GM18951 (cell line): ENCODE measurements at regions not wholly inside any gene's neighbourhood (a gene's known extent, or its start where the extent isn't known, plus 50 kb on each side); places are given as distances from the start of the nearest gene placed in this dataset.

ENCODE experiments used
- POLR2A ChIP-seq: IDR thresholded peaks from 4 replicates; pipeline ENCODE4 v1.6.1; 2011; ENCODE audit warnings: mild to moderate bottlenecking; ENCODE audit not compliant: insufficient read length, insufficient read depth; ENCODE audit errors: extremely low read depth
- in situ Hi-C: fragments of 300-500 bp; cut with MboI; formaldehyde crosslinking; loops from one replicate; pipeline ENCODE4 v1.12.0; 2022; ENCODE audit warnings: low sequenced_read_pairs, mixed read lengths, inconsistent platforms; ENCODE audit not compliant: unreplicated experiment

GRCh38 chr6:140932909-140933308 is 1199.8 kb upstream of the GJE1 start:
- in situ Hi-C loops = no loop called here
- no peak for TF ChIP-seq POLR2A

DNA sequence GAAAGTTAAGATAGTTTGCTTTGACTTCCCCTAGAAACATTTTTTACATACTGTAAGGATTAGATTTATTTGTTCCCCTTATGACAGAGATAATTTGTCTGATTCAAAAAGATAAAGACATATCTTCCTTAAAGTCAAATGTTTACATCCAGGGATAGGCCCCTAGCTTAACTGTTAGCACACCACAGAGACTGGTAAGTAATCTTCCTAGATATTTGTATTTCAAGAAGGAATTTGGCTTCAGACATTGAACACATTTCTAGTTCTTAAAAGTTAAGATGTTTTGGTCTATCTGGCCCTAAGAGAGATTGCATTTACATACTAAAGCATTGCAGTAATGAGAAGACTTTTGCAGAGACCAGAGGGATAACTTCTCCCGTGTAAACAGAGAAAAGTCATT is 1201.1 kb upstream of the GJE1 start:
- in situ Hi-C loops = no loop called here
- no peak for TF ChIP-seq POLR2A

DNA sequence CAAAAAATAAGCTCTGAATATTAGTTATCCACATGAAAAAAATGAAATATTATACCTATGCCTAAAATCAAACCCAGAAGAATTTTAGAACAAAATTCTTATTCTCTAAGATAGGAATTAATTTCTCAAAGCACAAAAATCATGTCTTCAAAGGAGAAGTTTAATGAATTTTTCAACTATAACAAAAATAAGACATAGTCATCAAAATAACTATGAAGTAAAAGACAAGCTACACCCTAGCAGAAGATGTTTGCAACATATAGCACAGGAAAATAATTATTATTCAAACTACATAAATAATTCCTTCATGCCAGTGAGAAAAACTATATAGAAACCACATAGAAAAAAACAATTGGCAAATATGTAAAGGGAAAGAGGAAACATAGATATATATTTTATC is 1203.6 kb upstream of the GJE1 start:
- TF ChIP-seq POLR2A = no peak
- in situ Hi-C loops = no loop called here

GRCh38 chr6:140923048-140923447 is 1209.7 kb upstream of the GJE1 start:
- no peak for TF ChIP-seq POLR2A
- in situ Hi-C loops = no loop called here

DNA sequence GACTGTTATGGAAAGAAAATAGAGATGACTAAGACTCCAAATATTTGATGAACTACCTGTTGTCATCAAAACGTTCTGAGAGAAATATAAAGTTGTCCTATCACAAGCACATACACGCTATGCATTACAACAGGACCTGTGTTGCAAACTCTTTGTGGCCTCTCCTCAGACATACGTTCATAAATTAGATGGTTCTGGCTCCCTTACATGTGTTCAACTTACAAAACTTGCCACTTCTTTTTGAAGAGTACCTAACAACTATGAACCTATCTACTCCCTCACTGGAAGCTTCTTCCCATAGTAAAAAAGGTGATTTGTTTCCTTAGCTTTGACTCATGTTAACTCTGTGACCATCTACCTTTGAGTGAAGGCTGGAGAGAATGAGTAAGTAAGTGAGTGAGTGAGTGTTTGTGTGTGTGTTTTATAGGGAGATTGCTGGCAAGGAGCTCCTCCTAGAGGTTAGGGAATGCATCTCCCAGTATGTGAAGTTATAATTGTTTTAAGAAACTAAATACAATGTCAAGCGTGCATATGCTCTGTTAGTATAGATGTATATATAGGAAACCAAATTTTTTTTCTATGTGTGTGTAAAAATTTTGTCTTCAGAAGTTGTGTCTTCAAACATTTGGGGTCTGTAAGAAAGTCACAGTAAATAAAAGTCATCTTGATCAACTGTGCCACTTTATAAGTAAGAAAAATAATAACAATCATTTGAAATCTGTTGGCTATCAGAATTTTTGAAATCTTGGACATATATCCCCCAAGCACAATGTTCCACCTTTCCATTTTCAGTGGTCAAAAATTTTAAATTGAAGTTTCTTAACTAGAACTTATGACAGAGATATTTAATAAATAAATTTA is 1211.1 kb upstream of the GJE1 start:
- in situ Hi-C loops = no loop called here
- TF ChIP-seq POLR2A = no peak

DNA sequence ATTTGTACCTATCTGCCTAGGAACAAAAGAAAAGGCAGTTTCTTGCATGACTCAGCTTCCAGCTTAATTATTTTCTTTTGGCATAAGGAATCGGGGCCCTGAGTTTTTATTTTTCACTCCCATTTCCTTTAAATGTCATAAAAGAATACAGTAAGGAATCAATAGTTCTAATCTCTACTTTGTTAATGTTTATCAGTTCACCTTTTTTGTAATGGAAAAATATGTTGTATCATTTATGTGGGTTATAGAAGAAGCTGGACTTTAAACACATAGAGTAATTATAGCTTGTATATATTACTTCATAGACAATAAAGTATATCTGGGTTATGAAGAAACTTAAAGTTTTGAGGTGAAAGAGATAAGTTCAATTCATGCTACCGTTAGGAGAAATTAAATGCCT is 1214.8 kb upstream of the GJE1 start:
- in situ Hi-C loops = no loop called here
- no peak for TF ChIP-seq POLR2A

- no peak for TF ChIP-seq POLR2A
- in situ Hi-C loops = no loop called here
These were observed 1217.2 kb upstream of the GJE1 start for GRCh38 chr6:140915551-140915950.

DNA sequence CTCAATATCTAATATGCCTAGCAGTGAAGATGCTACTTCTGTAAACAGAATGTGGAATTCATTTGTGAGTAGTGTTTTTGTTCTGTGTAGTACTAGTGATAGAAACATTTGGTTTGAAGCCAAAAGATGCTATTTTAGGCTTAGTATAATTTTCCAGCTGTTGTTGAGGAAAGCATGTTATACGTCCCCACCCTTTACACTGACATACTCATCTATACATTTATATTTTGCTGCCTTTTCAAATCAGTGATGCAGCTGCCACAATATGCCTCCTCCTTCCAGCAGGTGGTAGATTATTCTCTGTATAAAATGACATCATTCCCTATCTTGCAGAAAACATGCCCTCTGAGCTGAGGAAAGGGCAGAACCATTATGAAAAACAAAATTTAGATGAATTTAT is 1217.6 kb upstream of the GJE1 start:
- in situ Hi-C loops = no loop called here
- TF ChIP-seq POLR2A = no peak

DNA sequence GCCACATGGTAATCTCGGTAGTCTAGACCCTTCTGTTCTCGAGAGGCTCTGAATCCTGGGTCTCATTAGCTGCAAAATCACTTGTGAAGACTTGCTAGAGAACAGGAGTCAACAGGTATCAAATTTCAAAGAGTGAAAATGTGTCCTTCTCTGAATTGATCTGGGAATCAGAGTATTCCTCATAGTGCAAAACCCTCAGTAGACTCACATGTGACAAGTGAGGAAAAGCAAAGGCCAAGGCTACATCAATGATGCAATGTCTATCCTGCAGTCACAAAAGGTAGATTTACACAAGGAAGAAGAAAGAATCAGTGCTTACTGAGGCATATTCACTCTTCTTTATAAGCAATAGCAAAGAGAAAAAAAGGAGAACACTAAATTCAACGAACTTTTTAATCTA is 1220.0 kb upstream of the GJE1 start:
- no peak for TF ChIP-seq POLR2A
- in situ Hi-C loops = no loop called here

GRCh38 chr6:140909625-140910024 is 1223.1 kb upstream of the GJE1 start:
- no peak for TF ChIP-seq POLR2A
- in situ Hi-C loops = no loop called here

DNA sequence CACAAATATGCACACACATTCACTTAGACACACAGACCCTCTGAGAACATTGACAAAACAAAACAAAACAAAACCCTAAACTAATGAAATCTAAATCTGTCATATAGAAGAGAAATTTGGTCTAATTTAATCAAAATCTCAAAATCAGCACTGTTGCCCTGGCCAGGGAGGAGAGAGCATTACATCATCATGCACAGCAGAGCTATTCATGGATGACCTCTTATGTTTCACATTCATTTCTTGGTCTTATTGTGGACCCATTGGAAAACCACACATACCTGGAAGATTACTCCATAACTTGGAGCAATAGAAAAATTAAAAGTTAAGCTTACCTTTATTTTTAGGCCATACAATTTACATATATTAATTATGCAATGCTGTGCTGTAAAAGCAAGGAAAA is 1223.6 kb upstream of the GJE1 start:
- in situ Hi-C loops = no loop called here
- no peak for TF ChIP-seq POLR2A

GRCh38 chr6:140908505-140908904 is 1224.2 kb upstream of the GJE1 start:
- TF ChIP-seq POLR2A = no peak
- in situ Hi-C loops = no loop called here

- no peak for TF ChIP-seq POLR2A
- in situ Hi-C loops = no loop called here
These were observed 1225.5 kb upstream of the GJE1 start for GRCh38 chr6:140907235-140907634.

- in situ Hi-C loops = no loop called here
These were observed 1227.0 kb upstream of the GJE1 start for GRCh38 chr6:140905724-140906123.

More at GRCh38 chr6:140905724-140906123, 1227.0 kb upstream of the GJE1 start:
- TF ChIP-seq POLR2A = no peak
